ACC112 (cell line): ENCODE measurements at regions not wholly inside any gene's neighbourhood (a gene's known extent, or its start where the extent isn't known, plus 50 kb on each side); places are given as distances from the start of the nearest gene placed in this dataset.

Source experiments
- H2AFZ ChIP-seq: fragments of 200-600 bp; sonication (generic); one replicate; pipeline ENCODE4 v1.6.0; 2017; ENCODE audit warnings: antibody characterized with exemption, low read length; ENCODE audit not compliant: unreplicated experiment
- H3K27ac ChIP-seq: fragments of 200-600 bp; sonication (generic); 2 replicates; pipeline ENCODE4 v1.5.1; 2014; ENCODE audit warnings: low read depth, mild to moderate bottlenecking, antibody characterized with exemption, low read length, moderate library complexity
- H3K27me3 ChIP-seq: fragments of 200-600 bp; sonication (generic); 2 replicates; pipeline ENCODE4 v1.6.1; 2014; ENCODE audit warnings: mild to moderate bottlenecking, antibody characterized with exemption, low read length, moderate library complexity, mixed read lengths; ENCODE audit not compliant: insufficient read depth
- H3K36me3 ChIP-seq: fragments of 200-600 bp; sonication (generic); 2 replicates; pipeline ENCODE4 v1.6.1; 2016; ENCODE audit warnings: mild to moderate bottlenecking, antibody characterized with exemption, low read length, moderate library complexity, mixed read lengths; ENCODE audit not compliant: insufficient read depth
- H3K4me1 ChIP-seq: fragments of 200-600 bp; sonication (generic); one replicate; pipeline ENCODE4 v1.6.1; 2016; ENCODE audit warnings: low read length, mixed read lengths; ENCODE audit not compliant: insufficient read depth, unreplicated experiment, control insufficient read depth
- H3K4me3 ChIP-seq: fragments of 200-600 bp; sonication (generic); 2 replicates; pipeline ENCODE4 v1.5.1; 2014; ENCODE audit warnings: mild to moderate bottlenecking, low read depth, low read length
- H3K79me2 ChIP-seq: fragments of 200-600 bp; sonication (generic); one replicate; pipeline ENCODE4 v1.6.0; 2016; ENCODE audit warnings: low read length; ENCODE audit not compliant: control insufficient read depth, unreplicated experiment, insufficient read depth

- H3K79me2 ChIP-seq, result no peaks in the 10 kb centered on the region
- no peak overlapping the region for H2AFZ ChIP-seq
- H3K4me3 ChIP-seq, result no peak overlapping the region
- H3K27me3 ChIP-seq, result 0 out of 2 replicates have a peak, but pooled peaks cover 3% of the 10 kb centered on the region
- H3K36me3 ChIP-seq, result no peaks in the 10 kb centered on the region
- H3K4me1 ChIP-seq, result no peaks in the 10 kb centered on the region
- H3K27ac ChIP-seq, result no peak overlapping the region
Measured at GRCh38 chr9:31637265-31637664, 747.2 kb upstream of the ACO1 start.

- H3K27me3 ChIP-seq, result 0 out of 2 replicates have a peak, but pooled peaks cover 3% of the 10 kb centered on the region
- H3K27ac ChIP-seq, result no peak overlapping the region
- H3K79me2 ChIP-seq, result no peaks in the 10 kb centered on the region
- no peak overlapping the region for H3K4me3 ChIP-seq
- H2AFZ ChIP-seq, result no peak overlapping the region
- no peaks in the 10 kb centered on the region for H3K36me3 ChIP-seq
- H3K4me1 ChIP-seq, result no peaks in the 10 kb centered on the region
Measured at GRCh38 chr9:31637861-31638260, 746.6 kb upstream of the ACO1 start.

GRCh38 chr9:31639451-31639850 is 745.0 kb upstream of the ACO1 start:
- H3K79me2 ChIP-seq, result no peaks in the 10 kb centered on the region
- H3K4me3 ChIP-seq, result no peak overlapping the region
- no peaks in the 10 kb centered on the region for H3K4me1 ChIP-seq
- no peak overlapping the region for H2AFZ ChIP-seq
- no peaks in the 10 kb centered on the region for H3K36me3 ChIP-seq
- no peak overlapping the region for H3K27ac ChIP-seq
- 0 out of 2 replicates have a peak, but pooled peaks cover 3% of the 10 kb centered on the region for H3K27me3 ChIP-seq

GRCh38 chr9:31669311-31669710 is 715.1 kb upstream of the ACO1 start:
- no peaks in the 10 kb centered on the region for H3K79me2 ChIP-seq

GRCh38 chr9:31671011-31671410 is 713.4 kb upstream of the ACO1 start:
- H3K27ac ChIP-seq, result no peak overlapping the region
- no peaks in the 10 kb centered on the region for H3K36me3 ChIP-seq
- H3K27me3 ChIP-seq, result no peaks in the 10 kb centered on the region
- no peaks in the 10 kb centered on the region for H3K79me2 ChIP-seq
- no peak overlapping the region for H3K4me3 ChIP-seq
- no peaks in the 10 kb centered on the region for H3K4me1 ChIP-seq
- no peak overlapping the region for H2AFZ ChIP-seq

More at GRCh38 chr9:31669311-31669710, 715.1 kb upstream of the ACO1 start:
- no peaks in the 10 kb centered on the region for H3K27me3 ChIP-seq
- H2AFZ ChIP-seq, result no peak overlapping the region
- no peaks in the 10 kb centered on the region for H3K4me1 ChIP-seq
- H3K27ac ChIP-seq, result no peak overlapping the region
- H3K36me3 ChIP-seq, result no peaks in the 10 kb centered on the region
- H3K4me3 ChIP-seq, result no peak overlapping the region

GRCh38 chr9:31674264-31674663 is 710.2 kb upstream of the ACO1 start:
- H3K4me3 ChIP-seq, result no peak overlapping the region
- H3K27ac ChIP-seq, result no peak overlapping the region
- H3K4me1 ChIP-seq, result no peaks in the 10 kb centered on the region
- H3K27me3 ChIP-seq, result no peaks in the 10 kb centered on the region; the same call in 1 of the 2 replicates
- no peaks in the 10 kb centered on the region for H3K36me3 ChIP-seq
- no peak overlapping the region for H2AFZ ChIP-seq
- H3K79me2 ChIP-seq, result no peaks in the 10 kb centered on the region

GRCh38 chr9:31677415-31677814 is 707.0 kb upstream of the ACO1 start:
- Histone ChIP-seq H3K27me3 (peaks cover 3% of the 10 kb centered on the region), H2AFZ (no peak overlapping the region), H3K4me1 (no peaks in the 10 kb centered on the region), H3K36me3 (no peaks in the 10 kb centered on the region), H3K79me2 (no peaks in the 10 kb centered on the region), H3K4me3 (no peak overlapping the region), H3K27ac (no peak overlapping the region)

- Histone ChIP-seq H3K36me3 (no peaks in the 10 kb centered on the region), H3K4me1 (no peaks in the 10 kb centered on the region), H3K4me3 (no peak overlapping the region), H3K27me3 (peaks cover 3% of the 10 kb centered on the region), H3K27ac (no peak overlapping the region), H3K79me2 (no peaks in the 10 kb centered on the region), H2AFZ (no peak overlapping the region)
Measured at GRCh38 chr9:31677877-31678276, 706.6 kb upstream of the ACO1 start.

GRCh38 chr9:31683116-31683515 is 701.3 kb upstream of the ACO1 start:
- Histone ChIP-seq H3K27ac (no peak overlapping the region), H3K4me3 (no peak overlapping the region), H3K79me2 (no peaks in the 10 kb centered on the region), H3K27me3 (peaks cover 3% of the 10 kb centered on the region), H3K36me3 (no peaks in the 10 kb centered on the region), H2AFZ (peak overlapping the region; percentile 11), H3K4me1 (no peaks in the 10 kb centered on the region)

- Histone ChIP-seq H2AFZ (no peak overlapping the region), H3K27ac (no peak overlapping the region), H3K4me3 (no peak overlapping the region), H3K27me3 (no peaks in the 10 kb centered on the region; the same call in 1 of the 2 replicates), H3K36me3 (no peaks in the 10 kb centered on the region), H3K4me1 (no peaks in the 10 kb centered on the region), H3K79me2 (no peaks in the 10 kb centered on the region)
Measured at GRCh38 chr9:31697956-31698355, 686.5 kb upstream of the ACO1 start.

GRCh38 chr9:31699836-31700235 is 684.6 kb upstream of the ACO1 start:
- Histone ChIP-seq H3K27ac (no peak overlapping the region), H3K36me3 (no peaks in the 10 kb centered on the region), H3K4me1 (no peaks in the 10 kb centered on the region), H2AFZ (no peak overlapping the region), H3K27me3 (no peaks in the 10 kb centered on the region; the same call in 1 of the 2 replicates), H3K79me2 (no peaks in the 10 kb centered on the region), H3K4me3 (no peak overlapping the region)
